ENCODE measurements at regions not wholly inside any gene's neighbourhood (a gene's known extent, or its start where the extent isn't known, plus 50 kb on each side); places are given as distances from the start of the nearest gene placed in this dataset.

- no TSS peak for BruUV-seq (replicated peaks)
- CTCF ChIA-PET, result interaction anchor here (1.3 kb wide), 1 partner anchor 11 kb away, joined by 3 read pairs; no protein-coding TSS in a partner anchor
- Mint-ChIP-seq H3K4me3 (ENCODE audit: low read depth, unreplicated experiment) (no peak overlapping the region), H3K27me3 (ENCODE audit: unreplicated experiment) (no peaks in the 10 kb centered on the region), H3K27ac (ENCODE audit: unreplicated experiment) (no peak overlapping the region), H3K36me3 (ENCODE audit: insufficient read depth, unreplicated experiment) (no peaks in the 10 kb centered on the region), H3K9me3 (ENCODE audit: low read depth, unreplicated experiment) (no peaks in the 10 kb centered on the region), H3K4me1 (ENCODE audit: low read depth, unreplicated experiment) (no peaks in the 10 kb centered on the region)
- DNase-seq, result no peak
- no peak for TF ChIP-seq CTCF (IDR thresholded peaks at IDR 0.05; ENCODE audit: unreplicated experiment)
- intact Hi-C loops (cut with micrococcal nuclease; ENCODE audit: unreplicated experiment), result no loop called here
Observed at GRCh38 chr5:54753034-54753433, 232.4 kb downstream of the ESM1 start.

- no peak overlapping the region for H3K4me3 Mint-ChIP-seq (ENCODE audit: low read depth, unreplicated experiment)
- no TSS peak for BruUV-seq (replicated peaks)
- TF ChIP-seq CTCF (IDR thresholded peaks at IDR 0.05; ENCODE audit: unreplicated experiment), result no peak
- H3K27ac Mint-ChIP-seq (ENCODE audit: unreplicated experiment), result no peak overlapping the region
- H3K36me3 Mint-ChIP-seq (ENCODE audit: insufficient read depth, unreplicated experiment), result no peaks in the 10 kb centered on the region
- intact Hi-C loops (cut with micrococcal nuclease; ENCODE audit: unreplicated experiment), result no loop called here
- H3K27me3 Mint-ChIP-seq (ENCODE audit: unreplicated experiment), result no peaks in the 10 kb centered on the region
- DNase-seq, result no peak
- H3K4me1 Mint-ChIP-seq (ENCODE audit: low read depth, unreplicated experiment), result no peaks in the 10 kb centered on the region
- CTCF ChIA-PET, result no interaction called here
- H3K9me3 Mint-ChIP-seq (ENCODE audit: low read depth, unreplicated experiment), result no peaks in the 10 kb centered on the region
Observed at GRCh38 chr5:54748527-54748926, 231.0 kb downstream of the SNX18 start.

GRCh38 chr5:54746777-54747398 lies 229.3 kb downstream of the SNX18 start:
- no peaks in the 10 kb centered on the region for H3K9me3 Mint-ChIP-seq (ENCODE audit: low read depth, unreplicated experiment)
- H3K27ac Mint-ChIP-seq (ENCODE audit: unreplicated experiment), result no peak overlapping the region
- DNase-seq, result no peak
- CTCF ChIA-PET, result no interaction called here
- no peak overlapping the region for H3K4me3 Mint-ChIP-seq (ENCODE audit: low read depth, unreplicated experiment)
- H3K27me3 Mint-ChIP-seq (ENCODE audit: unreplicated experiment), result no peaks in the 10 kb centered on the region
- peaks cover 9% of the 10 kb centered on the region for H3K4me1 Mint-ChIP-seq (ENCODE audit: low read depth, unreplicated experiment)
- H3K36me3 Mint-ChIP-seq (ENCODE audit: insufficient read depth, unreplicated experiment), result no peaks in the 10 kb centered on the region
- TF ChIP-seq CTCF (IDR thresholded peaks at IDR 0.05; ENCODE audit: unreplicated experiment), result no peak
- intact Hi-C loops (cut with micrococcal nuclease; ENCODE audit: unreplicated experiment), result no loop called here
- no TSS peak for BruUV-seq (replicated peaks)

GRCh38 chr5:54746346-54746745 lies 228.8 kb downstream of the SNX18 start:
- DNase-seq, result no peak
- peaks cover 9% of the 10 kb centered on the region for H3K4me1 Mint-ChIP-seq (ENCODE audit: low read depth, unreplicated experiment)
- TF ChIP-seq CTCF (IDR thresholded peaks at IDR 0.05; ENCODE audit: unreplicated experiment), result no peak
- BruUV-seq (replicated peaks), result no TSS peak
- intact Hi-C loops (cut with micrococcal nuclease; ENCODE audit: unreplicated experiment), result no loop called here
- CTCF ChIA-PET, result no interaction called here
- H3K27ac Mint-ChIP-seq (ENCODE audit: unreplicated experiment), result no peak overlapping the region
- no peaks in the 10 kb centered on the region for H3K36me3 Mint-ChIP-seq (ENCODE audit: insufficient read depth, unreplicated experiment)
- H3K9me3 Mint-ChIP-seq (ENCODE audit: low read depth, unreplicated experiment), result no peaks in the 10 kb centered on the region
- H3K27me3 Mint-ChIP-seq (ENCODE audit: unreplicated experiment), result no peaks in the 10 kb centered on the region
- H3K4me3 Mint-ChIP-seq (ENCODE audit: low read depth, unreplicated experiment), result no peak overlapping the region
